ENCODE measurements at regions not wholly inside any gene's neighbourhood (a gene's known extent, or its start where the extent isn't known, plus 50 kb on each side); places are given as distances from the start of the nearest gene placed in this dataset.
A peak's percentile ranks its signal among the peaks of the same experiment; 100 is the strongest.

DNA sequence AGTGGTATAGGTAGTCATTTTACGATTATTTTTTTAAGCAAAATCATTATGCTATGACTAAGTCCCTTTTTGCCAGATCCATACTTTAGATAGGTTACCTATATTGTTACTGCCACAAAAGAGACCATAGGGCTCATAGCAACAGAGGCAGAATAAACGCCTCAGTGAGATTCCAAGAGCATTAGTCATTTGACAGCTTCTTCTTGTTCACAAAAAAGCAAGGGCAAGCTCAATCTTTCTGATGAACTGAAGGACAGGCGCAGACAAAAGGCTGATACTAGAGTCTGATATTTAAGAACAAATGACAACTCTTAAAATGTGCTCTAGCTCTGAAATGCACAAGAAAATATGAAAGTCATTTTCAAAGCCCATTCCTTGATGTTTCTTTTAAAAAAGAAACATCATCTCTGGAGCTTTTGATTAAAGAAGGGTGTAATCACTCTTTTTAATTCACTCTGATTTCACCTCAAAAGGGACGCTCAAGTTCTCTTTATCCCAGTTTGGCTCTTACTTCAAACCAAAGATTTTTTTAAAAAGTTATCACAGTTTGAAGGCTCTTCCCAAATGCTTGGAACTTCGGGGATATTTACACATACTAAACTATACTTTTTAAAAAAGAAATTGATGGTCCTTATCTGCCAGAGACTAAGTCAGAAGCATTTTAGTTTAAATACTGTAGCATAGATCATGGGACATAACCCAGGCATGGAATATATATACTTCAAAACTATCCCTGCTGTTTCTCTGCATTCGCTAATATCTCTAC is 187.2 kb downstream of the EFNB2 start:
- no peaks in the 10 kb centered on the region for H3K79me2 ChIP-seq (replicated peaks; ENCODE audit: insufficient read depth)
- H3K27me3 Mint-ChIP-seq (ENCODE audit: insufficient read depth, low read depth, poor library complexity), result peaks cover 9% of the 10 kb centered on the region
- TF ChIP-seq EZH2phosphoT487 (IDR thresholded peaks at IDR 0.05; ENCODE audit: unreplicated experiment), result no peak
- TF ChIP-seq EZH2 (IDR thresholded peaks at IDR 0.05; ENCODE audit: low read depth, unreplicated experiment), result no peak
- TF ChIP-seq REST (IDR thresholded peaks at IDR 0.05; ENCODE audit: unreplicated experiment), result no peak
- TF ChIP-seq, protein P1, sequence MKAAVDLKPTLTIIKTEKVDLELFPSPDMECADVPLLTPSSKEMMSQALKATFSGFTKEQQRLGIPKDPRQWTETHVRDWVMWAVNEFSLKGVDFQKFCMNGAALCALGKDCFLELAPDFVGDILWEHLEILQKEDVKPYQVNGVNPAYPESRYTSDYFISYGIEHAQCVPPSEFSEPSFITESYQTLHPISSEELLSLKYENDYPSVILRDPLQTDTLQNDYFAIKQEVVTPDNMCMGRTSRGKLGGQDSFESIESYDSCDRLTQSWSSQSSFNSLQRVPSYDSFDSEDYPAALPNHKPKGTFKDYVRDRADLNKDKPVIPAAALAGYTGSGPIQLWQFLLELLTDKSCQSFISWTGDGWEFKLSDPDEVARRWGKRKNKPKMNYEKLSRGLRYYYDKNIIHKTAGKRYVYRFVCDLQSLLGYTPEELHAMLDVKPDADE (IDR thresholded peaks at IDR 0.05), result no peak
- TF ChIP-seq, protein P2, sequence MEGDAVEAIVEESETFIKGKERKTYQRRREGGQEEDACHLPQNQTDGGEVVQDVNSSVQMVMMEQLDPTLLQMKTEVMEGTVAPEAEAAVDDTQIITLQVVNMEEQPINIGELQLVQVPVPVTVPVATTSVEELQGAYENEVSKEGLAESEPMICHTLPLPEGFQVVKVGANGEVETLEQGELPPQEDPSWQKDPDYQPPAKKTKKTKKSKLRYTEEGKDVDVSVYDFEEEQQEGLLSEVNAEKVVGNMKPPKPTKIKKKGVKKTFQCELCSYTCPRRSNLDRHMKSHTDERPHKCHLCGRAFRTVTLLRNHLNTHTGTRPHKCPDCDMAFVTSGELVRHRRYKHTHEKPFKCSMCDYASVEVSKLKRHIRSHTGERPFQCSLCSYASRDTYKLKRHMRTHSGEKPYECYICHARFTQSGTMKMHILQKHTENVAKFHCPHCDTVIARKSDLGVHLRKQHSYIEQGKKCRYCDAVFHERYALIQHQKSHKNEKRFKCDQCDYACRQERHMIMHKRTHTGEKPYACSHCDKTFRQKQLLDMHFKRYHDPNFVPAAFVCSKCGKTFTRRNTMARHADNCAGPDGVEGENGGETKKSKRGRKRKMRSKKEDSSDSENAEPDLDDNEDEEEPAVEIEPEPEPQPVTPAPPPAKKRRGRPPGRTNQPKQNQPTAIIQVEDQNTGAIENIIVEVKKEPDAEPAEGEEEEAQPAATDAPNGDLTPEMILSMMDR (conservative IDR thresholded peaks at IDR 0.05; ENCODE audit: low read depth in 2 of 2), result no peak
- TF ChIP-seq ZNF462 (CRISPR knock-in tag; IDR thresholded peaks at IDR 0.05), result no peak
- TF ChIP-seq ZNF114 (CRISPR knock-in tag; IDR thresholded peaks at IDR 0.05), result no peak
- TF ChIP-seq JUNB (IDR thresholded peaks at IDR 0.05; ENCODE audit: unreplicated experiment), result no peak
- TF ChIP-seq POLR2AphosphoS5 (IDR thresholded peaks at IDR 0.05; ENCODE audit: low read depth), result no peak
- TF ChIP-seq STAT1 (IDR thresholded peaks at IDR 0.05; ENCODE audit: unreplicated experiment), result no peak
- TF ChIP-seq CREB1 (CRISPR knock-in tag; IDR thresholded peaks at IDR 0.05; ENCODE audit: low read depth), result no peak
- peaks cover 15% of the 10 kb centered on the region for H3K27me3 ChIP-seq (ENCODE audit: insufficient read depth)
- no peaks in the 10 kb centered on the region for H3K9me2 ChIP-seq (ENCODE audit: insufficient read depth)
- peak overlapping the region; percentile 79 for H3K4me2 ChIP-seq
- ATAC-seq (peak; percentile 10; the same call in 1 of the 3 replicates), DNase-seq (ENCODE audit: low spot score) (peak; percentile 66)
- peaks cover 45% of the 10 kb centered on the region for H3K4me1 ChIP-seq (ENCODE audit: insufficient read depth)
- H3K36me3 ChIP-seq (ENCODE audit: insufficient read depth), result no peaks in the 10 kb centered on the region
- H3K4me3 Mint-ChIP-seq, result peak overlapping the region; percentile 77; the same call in 1 of the 3 replicates
- H3F3A ChIP-seq (replicated peaks; ENCODE audit: low read depth), result no peaks in the 10 kb centered on the region
- H3K27ac Mint-ChIP-seq, result no peak overlapping the region
- H3K4me1 Mint-ChIP-seq, result peaks cover 41% of the 10 kb centered on the region
- H3K36me3 Mint-ChIP-seq (ENCODE audit: low read depth), result no peaks in the 10 kb centered on the region
- H2AFZ ChIP-seq, result no peak overlapping the region
- H3K9me3 Mint-ChIP-seq, result no peaks in the 10 kb centered on the region
- peak overlapping the region; percentile 59; the same call in 1 of the 2 replicates for H3K4me3 ChIP-seq
- H4K20me1 ChIP-seq (replicated peaks; ENCODE audit: insufficient read depth), result no peaks in the 10 kb centered on the region
- no peak overlapping the region for H3K27ac ChIP-seq (ENCODE audit: low read depth)

Measured in GM23338 (cell line).